ENCODE measurements at regions not wholly inside any gene's neighbourhood (a gene's known extent, or its start where the extent isn't known, plus 50 kb on each side); places are given as distances from the start of the nearest gene placed in this dataset.

DNA sequence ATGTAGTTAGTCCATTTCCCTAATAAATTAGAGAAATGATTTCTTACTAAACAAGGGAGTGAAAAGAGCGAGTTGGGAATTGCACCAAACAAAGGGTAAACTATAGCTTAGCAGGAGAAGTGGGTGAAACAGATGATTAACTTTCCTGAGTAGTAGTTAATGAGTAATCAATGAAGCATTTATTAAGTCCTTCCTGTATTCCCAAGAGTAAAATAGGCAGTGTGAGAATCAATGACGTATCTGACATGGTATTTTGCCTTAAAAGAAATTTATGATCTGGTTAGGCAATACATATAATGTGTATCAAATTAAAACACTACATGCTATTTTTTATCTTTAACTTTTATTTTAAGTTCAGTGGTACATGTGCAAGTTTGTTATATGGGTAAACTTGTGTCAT lies 142.8 kb downstream of the KLF5 start:
- in situ Hi-C loops (cut with HindIII; ENCODE audit: low pct_unique_long_range_greater_than_20kb, low sequenced_read_pairs): no loop called here

DNA sequence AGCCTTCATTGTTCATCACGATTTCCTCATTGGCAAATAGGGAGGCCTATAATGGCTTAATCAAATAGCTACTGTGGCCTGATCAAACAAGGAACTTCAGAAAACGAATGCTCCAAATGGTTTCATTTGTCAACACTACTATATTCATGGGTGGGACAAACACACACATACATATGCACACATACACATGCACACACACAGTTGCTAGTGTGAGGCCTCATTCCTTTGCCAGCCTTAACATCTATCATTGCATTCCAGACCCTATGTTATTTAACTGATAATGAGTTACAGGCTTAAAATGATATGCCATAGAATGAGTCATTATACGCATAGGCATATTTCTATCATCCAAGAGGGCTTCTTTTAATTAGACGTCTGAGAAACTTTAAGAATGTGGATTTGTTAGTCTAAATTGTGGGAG lies 140.2 kb downstream of the KLF5 start:
- no peak for DNase-seq (ENCODE audit: low read depth, low spot score)
- in situ Hi-C loops (cut with HindIII; ENCODE audit: low pct_unique_long_range_greater_than_20kb, low sequenced_read_pairs): no loop called here

More for the DNA sequence above, 142.8 kb downstream of the KLF5 start:
- DNase-seq (ENCODE audit: low read depth, low spot score): no peak

- in situ Hi-C loops (cut with HindIII; ENCODE audit: low pct_unique_long_range_greater_than_20kb, low sequenced_read_pairs): no loop called here
- no peak for DNase-seq (ENCODE audit: low read depth, low spot score)
Observed at GRCh38 chr13:73195091-73195490, 136.3 kb downstream of the KLF5 start.

DNA sequence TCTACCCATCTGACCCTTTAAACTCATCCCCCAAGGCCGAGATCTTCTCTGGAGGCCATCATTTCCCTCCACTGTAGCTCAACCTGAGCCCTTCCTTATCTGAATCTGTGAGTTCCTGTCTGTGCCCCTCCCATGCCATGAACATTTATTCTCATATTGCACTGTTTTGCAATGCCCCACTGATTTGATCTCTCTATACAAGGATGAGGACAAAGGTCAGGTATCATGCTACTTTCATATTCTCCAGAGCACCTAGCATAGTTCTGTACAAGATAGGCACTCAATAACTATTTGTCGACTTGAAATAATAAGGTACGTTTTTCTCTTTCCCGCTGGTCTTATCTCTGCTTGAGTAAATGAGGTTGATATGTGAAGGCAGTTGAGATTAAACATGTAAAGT lies 135.5 kb downstream of the KLF5 start:
- DNase-seq (ENCODE audit: low read depth, low spot score): no peak
- in situ Hi-C loops (cut with HindIII; ENCODE audit: low pct_unique_long_range_greater_than_20kb, low sequenced_read_pairs): no loop called here

DNA sequence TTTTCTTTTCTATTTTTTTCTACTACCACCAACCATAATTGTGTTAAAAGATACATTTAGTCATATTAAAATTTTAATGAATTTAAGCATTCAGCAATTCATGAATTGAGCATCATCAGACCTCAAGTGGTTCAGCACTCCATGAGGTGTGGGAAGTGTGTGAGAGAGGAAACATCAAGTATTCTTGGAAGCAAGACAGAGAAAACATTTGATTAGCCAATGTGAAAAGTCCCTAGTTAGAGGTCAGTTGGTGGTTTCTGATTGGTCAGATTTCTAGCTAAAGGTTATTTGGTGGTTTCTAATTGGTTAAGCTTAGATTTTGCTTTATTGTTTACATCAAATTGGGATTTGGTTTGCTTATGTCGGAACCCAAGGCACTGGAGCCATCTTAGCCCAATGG lies 134.7 kb downstream of the KLF5 start:
- in situ Hi-C loops (cut with HindIII; ENCODE audit: low pct_unique_long_range_greater_than_20kb, low sequenced_read_pairs): no loop called here
- DNase-seq (ENCODE audit: low read depth, low spot score): no peak

GRCh38 chr13:73190477-73190876 lies 131.7 kb downstream of the KLF5 start:
- in situ Hi-C loops (cut with HindIII; ENCODE audit: low pct_unique_long_range_greater_than_20kb, low sequenced_read_pairs): no loop called here
- DNase-seq (ENCODE audit: low read depth, low spot score): no peak

DNA sequence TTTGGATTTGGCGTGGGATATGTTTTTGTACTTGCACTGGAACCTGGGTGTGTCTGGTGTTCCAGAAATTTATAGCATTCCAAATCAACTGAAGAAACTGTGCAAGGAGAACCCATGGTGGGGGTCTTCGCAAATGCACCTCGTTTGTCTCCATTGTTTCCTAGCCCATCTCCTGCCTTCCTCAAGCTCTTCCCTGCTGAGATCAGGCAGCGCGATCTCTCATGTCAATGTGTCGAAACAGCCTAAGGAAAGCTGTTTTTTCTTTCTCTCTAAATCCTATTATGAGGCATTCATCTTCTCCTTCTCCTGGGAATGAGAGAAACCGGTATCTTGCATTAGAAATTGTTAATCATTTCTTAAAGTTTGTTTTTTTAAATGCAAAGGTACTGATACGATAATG lies 131.0 kb downstream of the KLF5 start:
- in situ Hi-C loops (cut with HindIII; ENCODE audit: low pct_unique_long_range_greater_than_20kb, low sequenced_read_pairs): no loop called here
- DNase-seq (ENCODE audit: low read depth, low spot score): no peak

- in situ Hi-C loops (cut with HindIII; ENCODE audit: low pct_unique_long_range_greater_than_20kb, low sequenced_read_pairs): no loop called here
- DNase-seq (ENCODE audit: low read depth, low spot score): no peak
Observed at GRCh38 chr13:73189362-73189761, 130.6 kb downstream of the KLF5 start.

DNA sequence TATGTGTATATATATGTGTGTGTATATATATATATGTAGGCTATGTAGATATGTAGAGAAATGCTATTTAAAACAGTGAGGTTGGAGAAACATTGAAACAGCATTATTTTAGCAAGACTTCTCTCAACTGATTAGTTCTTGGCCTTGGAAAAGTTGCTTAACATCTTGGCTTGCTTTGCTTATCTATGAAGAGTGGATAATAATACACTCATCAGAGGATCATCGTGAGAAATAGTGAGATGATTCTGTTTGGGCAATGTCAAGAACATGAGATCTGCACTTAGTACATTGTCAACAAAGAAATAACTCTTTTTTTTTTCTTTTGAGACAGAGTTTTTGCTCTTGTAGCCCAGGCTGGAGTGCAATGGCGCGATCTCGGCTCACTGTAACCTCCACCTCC lies 128.3 kb downstream of the KLF5 start:
- in situ Hi-C loops (cut with HindIII; ENCODE audit: low pct_unique_long_range_greater_than_20kb, low sequenced_read_pairs): no loop called here
- DNase-seq (ENCODE audit: low read depth, low spot score): no peak

- no peak for DNase-seq (ENCODE audit: low read depth, low spot score)
- in situ Hi-C loops (cut with HindIII; ENCODE audit: low pct_unique_long_range_greater_than_20kb, low sequenced_read_pairs): no loop called here
Observed at GRCh38 chr13:73179650-73180274, 121.0 kb downstream of the KLF5 start.

DNA sequence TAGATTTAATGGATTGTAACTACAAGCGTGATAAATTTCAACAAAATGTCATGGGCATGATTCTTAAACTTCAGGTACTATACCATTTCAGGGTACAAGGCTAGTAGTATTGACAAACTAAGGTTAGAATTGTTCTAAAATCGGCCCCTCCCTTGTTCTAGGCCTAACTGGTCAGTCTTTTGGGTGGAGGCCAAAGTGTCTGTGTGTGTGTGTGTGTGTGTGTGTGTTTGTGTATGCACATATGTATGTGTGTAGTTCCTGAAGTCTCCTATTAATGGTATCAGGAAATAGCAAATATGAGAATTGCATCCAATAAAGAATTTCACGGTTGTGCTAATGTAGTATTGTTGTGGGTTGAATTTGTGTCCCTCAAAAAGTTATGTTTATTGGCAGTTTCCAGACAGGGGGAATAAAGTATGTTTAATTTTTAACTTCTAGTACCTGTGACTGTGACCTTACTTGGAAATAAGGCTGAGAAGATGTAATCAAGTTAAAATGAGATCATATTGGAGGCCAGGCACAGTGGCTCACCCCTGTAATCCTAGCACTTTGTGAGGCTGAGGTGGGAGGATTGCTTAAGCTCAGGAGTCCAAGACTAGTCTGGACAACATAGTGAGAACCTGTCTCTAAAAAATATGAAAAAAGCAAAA lies 119.2 kb downstream of the KLF5 start:
- DNase-seq (ENCODE audit: low read depth, low spot score): no peak
- in situ Hi-C loops (cut with HindIII; ENCODE audit: low pct_unique_long_range_greater_than_20kb, low sequenced_read_pairs): no loop called here

DNA sequence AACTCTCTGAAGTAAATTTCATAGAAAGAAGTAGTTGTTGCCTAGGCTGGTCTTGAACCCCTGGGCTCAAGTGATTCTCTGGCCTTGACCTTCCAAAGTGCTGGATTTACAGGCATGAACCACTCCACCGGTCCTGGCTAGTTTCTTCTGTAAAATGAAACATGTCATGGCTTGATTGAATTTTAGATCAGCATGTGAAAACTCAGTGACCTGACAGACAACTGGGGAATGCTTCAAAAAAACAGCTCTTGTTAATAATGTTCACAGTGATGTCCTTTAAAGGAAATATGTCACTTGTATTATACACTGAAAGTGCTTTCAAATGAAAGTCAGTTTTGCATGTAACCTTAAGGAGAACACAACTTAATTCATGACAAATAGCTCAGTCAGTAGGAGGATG lies 118.2 kb downstream of the KLF5 start:
- no peak for DNase-seq (ENCODE audit: low read depth, low spot score)
- in situ Hi-C loops (cut with HindIII; ENCODE audit: low pct_unique_long_range_greater_than_20kb, low sequenced_read_pairs): no loop called here

GRCh38 chr13:73174521-73175010 lies 115.8 kb downstream of the KLF5 start:
- no peak for DNase-seq (ENCODE audit: low read depth, low spot score)
- in situ Hi-C loops (cut with HindIII; ENCODE audit: low pct_unique_long_range_greater_than_20kb, low sequenced_read_pairs): no loop called here

DNA sequence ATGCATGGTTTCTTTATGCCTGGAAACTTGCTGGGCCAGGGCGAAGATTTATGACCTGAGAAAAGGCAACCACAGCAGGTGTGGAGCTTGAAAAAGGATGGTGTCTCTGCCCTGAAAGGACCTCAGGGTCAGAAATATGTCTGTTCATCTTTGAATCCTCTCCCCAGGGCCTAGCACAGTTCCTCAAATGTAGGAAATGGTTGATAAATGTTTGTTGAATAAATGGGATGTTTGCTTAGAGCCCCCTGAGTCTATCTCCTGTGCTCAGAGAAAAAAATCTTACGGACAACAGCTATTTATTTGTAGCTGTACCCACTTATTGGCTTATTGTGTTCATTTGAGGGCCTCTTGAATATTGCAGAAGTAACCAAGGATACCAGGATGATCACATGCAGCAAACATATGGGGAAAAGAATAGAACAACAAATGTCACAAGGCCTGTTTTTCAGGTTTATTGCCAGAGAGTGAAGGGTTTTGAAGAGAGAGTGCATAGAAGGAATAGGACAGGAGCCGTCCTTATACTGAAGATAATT lies 114.5 kb downstream of the KLF5 start:
- DNase-seq (ENCODE audit: low read depth, low spot score): no peak
- in situ Hi-C loops (cut with HindIII; ENCODE audit: low pct_unique_long_range_greater_than_20kb, low sequenced_read_pairs): no loop called here

DNA sequence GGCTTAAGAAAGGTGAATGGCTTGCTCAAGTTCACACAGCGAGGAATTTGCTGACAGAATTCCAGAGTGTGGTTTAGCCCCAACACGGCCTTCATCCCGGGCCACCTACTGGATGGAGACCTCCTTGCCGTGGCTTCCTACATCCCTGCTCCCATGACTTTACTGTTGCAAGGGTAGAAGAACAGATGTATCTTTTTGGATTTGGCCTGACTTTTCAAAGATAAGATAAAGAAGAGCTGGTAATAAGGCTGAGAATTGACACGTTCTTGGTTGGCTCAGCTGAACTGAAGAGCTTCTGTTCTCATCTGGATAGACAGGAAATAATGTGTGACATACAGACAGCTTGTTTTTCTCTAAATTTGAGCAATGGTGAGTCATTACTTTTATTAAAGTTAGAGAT lies 113.1 kb downstream of the KLF5 start:
- peak; percentile 49 for DNase-seq (ENCODE audit: low read depth, low spot score)

DNA sequence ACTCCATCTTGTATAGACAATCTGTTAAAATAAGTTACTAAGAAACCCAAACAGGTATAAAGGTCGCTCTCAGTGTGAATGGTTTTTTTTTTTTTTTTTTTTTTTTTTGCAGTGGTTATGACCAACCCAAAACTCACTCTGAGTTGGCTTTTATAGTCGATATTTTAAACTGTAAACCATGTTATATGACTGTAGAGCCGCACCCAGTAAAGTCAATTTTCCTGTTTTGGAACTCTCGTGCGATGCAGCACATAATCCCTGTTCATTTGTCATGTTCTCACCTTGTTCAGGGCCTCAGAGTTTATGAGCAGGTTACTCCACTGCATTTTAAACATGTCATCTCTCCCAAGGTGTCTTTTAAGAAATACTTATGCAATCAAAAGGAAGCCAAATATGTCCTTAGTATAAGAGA lies 112.5 kb downstream of the KLF5 start:
- in situ Hi-C loops (cut with HindIII; ENCODE audit: low pct_unique_long_range_greater_than_20kb, low sequenced_read_pairs): no loop called here

More for the DNA sequence above, 113.1 kb downstream of the KLF5 start:
- in situ Hi-C loops (cut with HindIII; ENCODE audit: low pct_unique_long_range_greater_than_20kb, low sequenced_read_pairs): no loop called here

DNA sequence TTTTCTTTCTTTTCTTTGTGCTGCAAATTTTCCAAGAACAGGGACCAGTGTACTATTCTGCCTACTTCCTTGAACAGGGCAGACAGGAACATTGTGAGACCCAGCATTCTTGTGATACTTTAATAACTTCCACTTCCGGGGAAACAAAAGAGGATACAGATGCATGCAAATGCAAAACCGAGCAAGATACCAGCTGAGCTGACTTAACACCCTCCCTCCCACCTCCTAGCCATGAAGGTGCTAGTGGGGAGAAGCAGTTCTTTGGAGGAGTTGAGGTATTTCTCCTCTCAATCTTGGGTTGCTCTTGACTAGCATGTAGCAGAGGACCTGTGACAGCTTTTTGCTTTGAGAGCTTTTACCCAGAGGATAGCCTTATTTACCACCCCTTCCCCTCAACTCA lies 111.2 kb downstream of the KLF5 start:
- no peak for DNase-seq (ENCODE audit: low read depth, low spot score)
- in situ Hi-C loops (cut with HindIII; ENCODE audit: low pct_unique_long_range_greater_than_20kb, low sequenced_read_pairs): no loop called here

More for the DNA sequence above, 112.5 kb downstream of the KLF5 start:
- DNase-seq (ENCODE audit: low read depth, low spot score): no peak

DNA sequence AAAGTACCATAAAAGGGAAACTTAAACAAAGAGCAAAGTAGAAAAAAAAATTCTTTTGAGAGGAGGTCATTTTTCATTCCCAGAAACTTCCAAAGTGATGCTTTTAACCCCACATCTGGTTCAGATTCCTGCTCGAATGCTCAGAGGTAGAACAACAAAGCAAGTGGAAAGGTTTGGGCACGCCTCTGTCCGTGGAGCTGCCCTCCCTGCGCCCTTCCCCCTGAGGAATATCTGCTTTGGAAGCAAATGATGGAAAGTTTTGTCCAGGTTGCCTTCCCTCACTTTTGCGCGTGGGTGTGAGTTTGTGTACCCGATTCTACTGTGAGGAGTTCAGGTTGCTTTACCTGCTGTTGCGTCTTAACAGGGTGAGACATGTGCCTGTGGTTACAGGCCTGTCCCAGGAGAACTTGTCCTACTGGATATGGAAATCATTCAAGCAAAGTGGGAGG lies 110.2 kb downstream of the KLF5 start:
- in situ Hi-C loops (cut with HindIII; ENCODE audit: low pct_unique_long_range_greater_than_20kb, low sequenced_read_pairs): no loop called here
- DNase-seq (ENCODE audit: low read depth, low spot score): no peak
